HepG2 (cell line): ENCODE measurements at regions not wholly inside any gene's neighbourhood (a gene's known extent, or its start where the extent isn't known, plus 50 kb on each side); places are given as distances from the start of the nearest gene placed in this dataset.

ENCODE experiments used
- ATAC-seq: fragments of 200-7000 bp; cut with Tn5 transposase; 3 replicates; pipeline ENCODE4 v1.9.1; 2020; ENCODE audit warnings: mild to moderate bottlenecking, moderate library complexity
- BruUV-seq: library from RNA; stranded (reverse); fragments of 400-500 nt; replicated peaks from 2 replicates; lab custom pipeline; 2021; lab: Mats Ljungman, UMichigan
- CTCF ChIA-PET: fragments of 300-600 bp; formaldehyde crosslinking; extraction: SDS; loops from one replicate; lab custom pipeline; 2021; ENCODE audit warnings: low total read pairs, inconsistent platforms, low intra/inter-chr PET ratio; lab: Yijun Ruan, JAX
- POLR2A ChIA-PET: fragments of 350-600 bp; sonication (Branson Sonifier 250); formaldehyde crosslinking; loops from one replicate; lab custom pipeline; 2020; ENCODE audit warnings: antibody characterized with exemption, inconsistent platforms; lab: Yijun Ruan, JAX
- DNase-seq: peaks from one replicate; pipeline ENCODE4 v3.0.0-alpha.2; 2015; ENCODE audit warnings: low spot score
- FAIRE-seq: peaks from 3 replicates; lab custom pipeline; 2011; peaks lifted over from hg19 to GRCh38; lab: Jason Lieb, UNC
- H2AFZ ChIP-seq: one replicate; pipeline ENCODE4 v1.6.1; 2011; ENCODE audit warnings: low read length, inconsistent platforms
- H3K27ac ChIP-seq: fragments of 300-600 bp; 3 replicates; pipeline ENCODE4 v1.8.0; 2011; ENCODE audit warnings: mixed run types, mild to moderate bottlenecking, mixed read lengths, low read length, inconsistent platforms; ENCODE audit not compliant: insufficient read depth; ENCODE audit errors: extremely low read length
- H3K27me3 ChIP-seq, 2 experiments: fragments of 200-600 bp in 1 of 2; 2 replicates in 1 of 2; 3 replicates in 1 of 2; pipeline versions ENCODE4 v1.6.0 to v1.8.0; 2011; ENCODE audit warnings: low read length in 2 of 2, mild to moderate bottlenecking in 2 of 2, moderate library complexity in 2 of 2, inconsistent platforms in 1 of 2; ENCODE audit not compliant: insufficient read depth in 2 of 2, control insufficient read depth in 1 of 2
- H3K36me3 ChIP-seq, 2 experiments: fragments of 200-600 bp in 1 of 2; replicated peaks in 1 of 2; 2 replicates in 1 of 2; 3 replicates in 1 of 2; pipeline versions ENCODE4 v1.5.1 to v1.8.0; 2011; ENCODE audit warnings: low read length in 2 of 2, inconsistent platforms in 1 of 2; ENCODE audit not compliant: insufficient read depth in 2 of 2, control insufficient read depth in 1 of 2
- H3K4me1 ChIP-seq: 2 replicates; pipeline ENCODE4 v1.5.1; 2012; ENCODE audit warnings: low read length, inconsistent platforms; ENCODE audit not compliant: insufficient read depth
- H3K4me2 ChIP-seq: 2 replicates; pipeline ENCODE4 v1.6.0; 2011; ENCODE audit warnings: low read depth, low read length, inconsistent platforms
- H3K4me3 ChIP-seq, 3 experiments: fragments of 200-600 bp in 1 of 3; sonication (generic), shearing (Covaris generic) in 1 of 3; replicated peaks in 1 of 3; 2 replicates each; pipeline ENCODE4 v1.5.1; 2011 to 2016; ENCODE audit warnings: low read length in 3 of 3, inconsistent platforms in 2 of 3, low read depth in 2 of 3, mild to moderate bottlenecking in 2 of 3, control low read depth in 1 of 3, mixed read lengths in 1 of 3; ENCODE audit not compliant: insufficient read depth in 1 of 3
- H3K79me2 ChIP-seq: one replicate; pipeline ENCODE4 v1.6.1; 2011; ENCODE audit warnings: low read length, inconsistent platforms; ENCODE audit not compliant: insufficient read depth
- H3K9ac ChIP-seq: 2 replicates; pipeline ENCODE4 v1.6.0; 2011; ENCODE audit warnings: mild to moderate bottlenecking, low read depth, low read length, inconsistent platforms; ENCODE audit not compliant: insufficient read depth
- H3K9me3 ChIP-seq: 2 replicates; pipeline ENCODE4 v1.5.1; 2012; ENCODE audit warnings: mild to moderate bottlenecking, low read length
- H4K20me1 ChIP-seq: 2 replicates; pipeline ENCODE4 v1.6.0; 2011; ENCODE audit warnings: inconsistent platforms, mild to moderate bottlenecking, low read length, moderate library complexity; ENCODE audit not compliant: insufficient read depth
- BATF2 ChIP-seq: sonication (generic); formaldehyde crosslinking; IDR thresholded peaks from 2 replicates; pipeline ENCODE4 v1.8.0; 2022; ENCODE audit warnings: mild to moderate bottlenecking, missing genetic modification reagents, moderate library complexity
- ELF3 ChIP-seq: IDR thresholded peaks from 2 replicates; pipeline ENCODE4 v1.6.1; 2016; ENCODE audit warnings: missing genetic modification reagents, missing compliant biosample characterization
- GATAD1 ChIP-seq: IDR thresholded peaks from 2 replicates; pipeline ENCODE4 v1.6.1; 2016; ENCODE audit warnings: missing genetic modification reagents, missing compliant biosample characterization
- HMGA1 ChIP-seq: sonication (generic); formaldehyde crosslinking; conservative IDR thresholded peaks from 2 replicates; pipeline ENCODE4 v1.4.0; 2020; ENCODE audit warnings: missing genetic modification reagents
- HMGXB3 ChIP-seq: sonication (generic); formaldehyde crosslinking; IDR thresholded peaks from 2 replicates; pipeline ENCODE4 v1.4.0; 2020; ENCODE audit warnings: missing genetic modification reagents, borderline replicate concordance
- KDM2A ChIP-seq: sonication (generic); formaldehyde crosslinking; IDR thresholded peaks from 2 replicates; pipeline ENCODE4 v1.4.0; 2020; ENCODE audit warnings: low read depth, missing genetic modification reagents, borderline replicate concordance
- KLF16 ChIP-seq, 2 experiments: sonication (generic) in 1 of 2; formaldehyde crosslinking in 1 of 2; IDR thresholded peaks; 2 replicates each; pipeline versions ENCODE4 v1.6.1 to v1.8.0; 2016 to 2023; ENCODE audit warnings: missing genetic modification reagents in 2 of 2, missing compliant biosample characterization in 1 of 2
- NONO ChIP-seq, 2 experiments: fragments of 450-650 bp in 1 of 2; sonication (generic) in 1 of 2; formaldehyde crosslinking in 1 of 2; IDR thresholded peaks in 1 of 2; conservative IDR thresholded peaks in 1 of 2; 2 replicates each; pipeline versions ENCODE4 v1.6.1 to v1.8.0; 2017 to 2022; ENCODE audit warnings: mild to moderate bottlenecking in 1 of 2, missing genetic modification reagents in 1 of 2, moderate library complexity in 1 of 2
- REPIN1 ChIP-seq: sonication (generic); formaldehyde crosslinking; IDR thresholded peaks from 2 replicates; pipeline ENCODE4 v1.8.0; 2022; ENCODE audit warnings: missing genetic modification reagents, low read depth, mild to moderate bottlenecking, borderline replicate concordance
- SIX1 ChIP-seq: sonication (generic); formaldehyde crosslinking; IDR thresholded peaks from 2 replicates; pipeline ENCODE4 v1.4.0; 2020; ENCODE audit warnings: missing genetic modification reagents, borderline replicate concordance
- SMAD9 ChIP-seq: sonication (generic); formaldehyde crosslinking; IDR thresholded peaks from 2 replicates; pipeline ENCODE4 v1.5.1; 2020; ENCODE audit warnings: mild to moderate bottlenecking, missing genetic modification reagents
- SNRNP70 ChIP-seq: fragments of 200-400 bp; formaldehyde crosslinking; IDR thresholded peaks from 2 replicates; pipeline ENCODE4 v1.6.1; 2017; ENCODE audit warnings: mild to moderate bottlenecking, low read depth, low read length, moderate library complexity
- SOX13 ChIP-seq, 3 experiments: fragments of 450-650 bp in 1 of 3; sonication (generic) in 1 of 3; formaldehyde crosslinking in 1 of 3; IDR thresholded peaks in 2 of 3; conservative IDR thresholded peaks in 1 of 3; 2 replicates each; pipeline versions ENCODE4 v1.5.0 to v1.6.1; 2016 to 2020; ENCODE audit warnings: antibody characterized with exemption in 1 of 3, mild to moderate bottlenecking in 1 of 3, missing compliant biosample characterization in 1 of 3, missing genetic modification reagents in 1 of 3, moderate library complexity in 1 of 3
- XBP1 ChIP-seq: sonication (generic); formaldehyde crosslinking; IDR thresholded peaks from 2 replicates; pipeline ENCODE4 v1.5.0; 2020; ENCODE audit warnings: missing genetic modification reagents
- ZNF878 ChIP-seq: sonication (generic); formaldehyde crosslinking; IDR thresholded peaks from 2 replicates; pipeline ENCODE4 v1.8.1; 2023; ENCODE audit warnings: mild to moderate bottlenecking, missing genetic modification reagents, moderate library complexity
- ZSCAN21 ChIP-seq: sonication (generic); formaldehyde crosslinking; IDR thresholded peaks from 2 replicates; pipeline ENCODE4 v1.8.0; 2022; ENCODE audit warnings: mild to moderate bottlenecking, missing genetic modification reagents, moderate library complexity, borderline replicate concordance
- WGBS: methylation state at CpG from one replicate; pipeline ENCODE4 v1.1.6; 2017; ENCODE audit warnings: low lambda C conversion rate; 5-methylcytosine and 5-hydroxymethylcytosine counted together
- in situ Hi-C: cut with HindIII; loops from 2 replicates; pipeline ENCODE4 v1.10.0; 2017; ENCODE audit warnings: low pct_unique_long_range_greater_than_20kb; ENCODE audit not compliant: extremely low pct_ligation_motif_present
- intact Hi-C: fragments of 100-400 bp; cut with micrococcal nuclease; formaldehyde crosslinking; loops from one replicate; pipeline ENCODE4 v1.10.0; 2022; ENCODE audit not compliant: unreplicated experiment

GRCh38 chr11:57885298-57886050 lies 123.9 kb downstream of the CTNND1 start:
- H3K4me1 ChIP-seq = no peaks in the 10 kb centered on the region
- in situ Hi-C loops = no loop called here
- H3K27me3 ChIP-seq = no peaks in the 10 kb centered on the region
- CTCF ChIA-PET = no interaction called here
- FAIRE-seq (no peak), DNase-seq (peak; percentile 20), ATAC-seq (no peak; the same call in 2 of the 3 replicates)
- WGBS = 9% methylated on average over 5 of the region's 5 CpGs
- H3K4me3 ChIP-seq = no peak overlapping the region
- no peaks in the 10 kb centered on the region for H3K79me2 ChIP-seq
- H3K9ac ChIP-seq = no peak overlapping the region
- no peaks in the 10 kb centered on the region for H3K9me3 ChIP-seq
- POLR2A ChIA-PET = no interaction called here
- H4K20me1 ChIP-seq = no peaks in the 10 kb centered on the region
- intact Hi-C loops = no loop called here
- no peak overlapping the region for H3K27ac ChIP-seq
- no peaks in the 10 kb centered on the region for H3K36me3 ChIP-seq
- no TSS peak for BruUV-seq
- no peak overlapping the region for H3K4me2 ChIP-seq
- H2AFZ ChIP-seq = no peak overlapping the region
- TF ChIP-seq HMGA1 = no peak
- no peak for TF ChIP-seq KDM2A (CRISPR knock-in tag)
- TF ChIP-seq SIX1 (CRISPR knock-in tag) = peak; percentile 64; the same call in 1 of the 2 replicates
- TF ChIP-seq ZSCAN21 (CRISPR knock-in tag) = peak; percentile 43; the same call in 1 of the 2 replicates
- TF ChIP-seq ZNF878 (CRISPR knock-in tag) = 0 out of 2 replicates have a peak, but pooled peaks have one; percentile 31
- no peak for TF ChIP-seq XBP1
- TF ChIP-seq NONO (IDR thresholded peaks at IDR 0.05) = no peak
- TF ChIP-seq NONO (CRISPR knock-in tag; conservative IDR thresholded peaks at IDR 0.05) = no peak
- TF ChIP-seq KLF16 (CRISPR knock-in tag; IDR thresholded peaks at IDR 0.05) = peak in 1 of 2 experiments; percentile 67; a peak in 1 of 4 replicates
- TF ChIP-seq SNRNP70 = no peak
- TF ChIP-seq BATF2 (CRISPR knock-in tag) = 0 out of 2 replicates have a peak, but pooled peaks have one; percentile 42
- TF ChIP-seq ELF3 = peak; percentile 69
- 0 out of 2 replicates have a peak, but pooled peaks have one; percentile 39 for TF ChIP-seq REPIN1 (CRISPR knock-in tag)
- no peak for TF ChIP-seq SOX13 (IDR thresholded peaks at IDR 0.05)
- 0 out of 4 replicates have a peak, but pooled peaks of 1 of the 2 experiments have one; percentile 18 for TF ChIP-seq SOX13 (CRISPR knock-in tag; conservative IDR thresholded peaks at IDR 0.05 in 1 of 2, IDR thresholded peaks at IDR 0.05 in 1 of 2)
- TF ChIP-seq GATAD1 = no peak
- 0 out of 2 replicates have a peak, but pooled peaks have one; percentile 64 for TF ChIP-seq SMAD9 (CRISPR knock-in tag)
- TF ChIP-seq HMGXB3 (CRISPR knock-in tag) = 0 out of 2 replicates have a peak, but pooled peaks have one; percentile 37
